Osteoblast (primary cell): ENCODE measurements at regions not wholly inside any gene's neighbourhood (a gene's known extent, or its start where the extent isn't known, plus 50 kb on each side); places are given as distances from the start of the nearest gene placed in this dataset.

Source experiments
- DNase-seq: peaks from one replicate; pipeline ENCODE4 v3.0.0; 2011; ENCODE audit warnings: low spot score, mixed read lengths; ENCODE audit not compliant: insufficient read length; ENCODE audit errors: missing footprints
- H2AFZ ChIP-seq: 2 replicates; pipeline ENCODE4 v1.6.0; 2011; ENCODE audit warnings: mild to moderate bottlenecking, low read length
- H3K27ac ChIP-seq: 2 replicates; pipeline ENCODE4 v1.5.1; 2011; ENCODE audit warnings: mild to moderate bottlenecking, low read depth, low read length, moderate library complexity
- H3K27me3 ChIP-seq: 2 replicates; pipeline ENCODE4 v1.6.0; 2012; ENCODE audit warnings: mild to moderate bottlenecking, control low read depth, inconsistent platforms, low read length, moderate library complexity; ENCODE audit not compliant: insufficient read depth
- H3K36me3 ChIP-seq: 2 replicates; pipeline ENCODE4 v1.5.1; 2011; ENCODE audit warnings: mild to moderate bottlenecking, low read length, control low read depth, moderate library complexity; ENCODE audit not compliant: insufficient read depth
- H3K4me1 ChIP-seq: 2 replicates; pipeline ENCODE4 v1.5.1; 2011; ENCODE audit warnings: mild to moderate bottlenecking, low read length, control low read depth, moderate library complexity; ENCODE audit not compliant: insufficient read depth
- H3K4me2 ChIP-seq: 2 replicates; pipeline ENCODE4 v1.6.0; 2011; ENCODE audit warnings: mild to moderate bottlenecking, low read length; ENCODE audit not compliant: insufficient read depth
- H3K4me3 ChIP-seq: fragments of 200-600 bp; sonication (generic); 3 replicates; pipeline ENCODE4 v1.5.1; 2012; ENCODE audit warnings: mild to moderate bottlenecking, low read length, inconsistent platforms; ENCODE audit not compliant: insufficient read depth
- H3K79me2 ChIP-seq: 2 replicates; pipeline ENCODE4 v1.6.0; 2012; ENCODE audit warnings: mild to moderate bottlenecking, low read length, control low read depth, inconsistent platforms; ENCODE audit not compliant: insufficient read depth
- H3K9me3 ChIP-seq: 2 replicates; pipeline ENCODE4 v1.5.1; 2011; ENCODE audit warnings: low read depth, low read length, control low read depth
- H4K20me1 ChIP-seq: 2 replicates; pipeline ENCODE4 v1.6.0; 2012; ENCODE audit warnings: mild to moderate bottlenecking, low read length, control low read depth; ENCODE audit not compliant: insufficient read depth
- CTCF ChIP-seq: IDR thresholded peaks from 2 replicates; pipeline ENCODE4 v1.5.1; 2011; ENCODE audit warnings: mild to moderate bottlenecking, low read depth, low read length, moderate library complexity; ENCODE audit errors: extremely low read depth

- Histone ChIP-seq H4K20me1 (no peaks in the 10 kb centered on the region), H2AFZ (no peak overlapping the region), H3K4me2 (no peak overlapping the region), H3K79me2 (no peaks in the 10 kb centered on the region), H3K4me3 (no peak overlapping the region), H3K27ac (no peak overlapping the region), H3K4me1 (no peaks in the 10 kb centered on the region), H3K27me3 (no peaks in the 10 kb centered on the region), H3K36me3 (no peaks in the 10 kb centered on the region), H3K9me3 (no peaks in the 10 kb centered on the region)
- no peak for DNase-seq
- no peak for TF ChIP-seq CTCF
Measured at GRCh38 chr2:200013906-200014305, 58.5 kb downstream of the MAIP1 start.

GRCh38 chr2:200021449-200022114, 66.2 kb downstream of the MAIP1 start:
- no peak for TF ChIP-seq CTCF
- Histone ChIP-seq H3K4me2 (no peak overlapping the region), H3K27ac (no peak overlapping the region), H3K9me3 (no peaks in the 10 kb centered on the region), H3K4me1 (no peaks in the 10 kb centered on the region), H3K36me3 (no peaks in the 10 kb centered on the region), H3K79me2 (no peaks in the 10 kb centered on the region), H2AFZ (no peak overlapping the region), H4K20me1 (no peaks in the 10 kb centered on the region), H3K4me3 (no peak overlapping the region), H3K27me3 (peaks cover 3% of the 10 kb centered on the region)
- DNase-seq: no peak

GRCh38 chr2:200022511-200022910, 67.1 kb downstream of the MAIP1 start:
- H3K36me3 ChIP-seq: no peaks in the 10 kb centered on the region
- H2AFZ ChIP-seq: no peak overlapping the region
- H3K27me3 ChIP-seq: peaks cover 3% of the 10 kb centered on the region
- TF ChIP-seq CTCF: no peak
- H3K79me2 ChIP-seq: no peaks in the 10 kb centered on the region
- no peaks in the 10 kb centered on the region for H3K9me3 ChIP-seq
- H3K4me1 ChIP-seq: no peaks in the 10 kb centered on the region
- H3K4me3 ChIP-seq: no peak overlapping the region
- DNase-seq: no peak
- no peaks in the 10 kb centered on the region for H4K20me1 ChIP-seq
- no peak overlapping the region for H3K4me2 ChIP-seq
- no peak overlapping the region for H3K27ac ChIP-seq

GRCh38 chr2:200023570-200023969, 68.2 kb downstream of the MAIP1 start:
- no peaks in the 10 kb centered on the region for H3K79me2 ChIP-seq
- H4K20me1 ChIP-seq: no peaks in the 10 kb centered on the region

More at GRCh38 chr2:200023570-200023969, 68.2 kb downstream of the MAIP1 start:
- no peaks in the 10 kb centered on the region for H3K4me1 ChIP-seq
- no peaks in the 10 kb centered on the region for H3K9me3 ChIP-seq
- no peak overlapping the region for H3K27ac ChIP-seq
- peaks cover 3% of the 10 kb centered on the region for H3K27me3 ChIP-seq
- no peaks in the 10 kb centered on the region for H3K36me3 ChIP-seq
- no peak overlapping the region for H3K4me2 ChIP-seq
- no peak overlapping the region for H3K4me3 ChIP-seq
- TF ChIP-seq CTCF: no peak
- no peak for DNase-seq
- H2AFZ ChIP-seq: no peak overlapping the region
